Right renal cortex interstitium (tissue), 3 donors: ENCODE measurements at regions not wholly inside any gene's neighbourhood (a gene's known extent, or its start where the extent isn't known, plus 50 kb on each side); places are given as distances from the start of the nearest gene placed in this dataset.

ENCODE experiments used
- DNase-seq, 3 donors: peaks; one replicate each; pipeline ENCODE4 v3.0.0-alpha.2; 2013; ENCODE audit warnings: low read depth in 3 of 3, low spot score in 2 of 3

GRCh38 chr16:13291591-13292333 lies 390.4 kb downstream of the SHISA9 start:
- DNase-seq, result peak; percentile 9 to 10 (median 10)

GRCh38 chr16:13296206-13296605 lies 394.8 kb downstream of the SHISA9 start:
- no peak for DNase-seq

DNA sequence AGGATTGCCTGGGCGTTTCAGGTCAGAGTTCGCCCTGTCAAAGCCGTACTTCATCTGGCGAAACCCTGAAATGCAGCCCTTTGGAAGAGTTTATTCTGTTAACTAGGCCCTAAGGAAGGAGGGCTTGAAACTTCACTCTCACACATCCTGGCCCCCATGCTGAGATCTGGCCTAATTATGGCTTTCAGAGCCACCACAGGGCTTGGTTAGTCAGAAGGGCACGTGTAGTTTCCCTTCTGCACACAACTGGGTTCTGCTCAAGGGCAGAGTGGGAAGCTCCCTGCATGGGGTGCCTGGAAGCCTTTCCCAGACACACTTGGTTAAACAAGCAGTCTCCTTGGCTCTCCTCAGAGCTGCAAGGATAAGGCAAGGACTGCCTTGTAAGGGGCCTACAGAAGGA lies 397.3 kb downstream of the SHISA9 start:
- DNase-seq, result no peak

DNA sequence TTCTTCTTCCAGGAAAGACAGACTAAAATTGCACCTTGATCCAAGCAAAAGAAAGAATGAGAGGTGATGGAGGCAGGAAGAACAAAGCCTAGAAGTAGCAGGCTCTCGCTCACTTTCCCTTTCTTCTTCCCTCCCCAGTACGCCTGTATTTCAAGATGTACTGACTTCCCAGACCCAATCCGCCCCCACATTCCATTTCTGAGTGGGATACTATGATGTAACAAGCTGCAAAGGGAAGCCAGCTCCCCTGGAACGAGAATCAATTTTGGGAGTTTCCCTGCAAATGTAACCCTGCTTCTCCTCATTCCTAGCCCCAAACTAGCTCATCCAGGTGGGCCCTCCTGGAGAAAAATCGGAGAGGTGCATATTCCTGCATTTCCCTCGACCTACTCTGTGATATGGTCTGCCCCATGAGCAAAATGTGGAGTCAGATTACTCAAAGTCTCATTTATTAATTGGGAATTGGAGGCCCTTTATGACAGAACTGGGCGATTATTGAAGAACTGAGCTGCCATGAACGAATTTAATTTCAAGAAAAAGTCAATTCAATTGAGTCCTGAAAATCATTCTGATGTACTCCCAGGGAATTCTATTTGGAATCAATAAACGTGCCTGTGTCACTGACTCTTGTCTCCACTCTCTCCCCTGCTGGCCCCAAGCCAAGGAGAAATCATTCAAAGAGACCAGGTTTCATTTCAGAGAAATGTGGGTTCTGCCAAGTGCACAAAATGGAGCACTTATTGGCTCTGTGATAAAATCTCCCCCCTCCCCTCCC lies 398.9 kb downstream of the SHISA9 start:
- no peak for DNase-seq

DNA sequence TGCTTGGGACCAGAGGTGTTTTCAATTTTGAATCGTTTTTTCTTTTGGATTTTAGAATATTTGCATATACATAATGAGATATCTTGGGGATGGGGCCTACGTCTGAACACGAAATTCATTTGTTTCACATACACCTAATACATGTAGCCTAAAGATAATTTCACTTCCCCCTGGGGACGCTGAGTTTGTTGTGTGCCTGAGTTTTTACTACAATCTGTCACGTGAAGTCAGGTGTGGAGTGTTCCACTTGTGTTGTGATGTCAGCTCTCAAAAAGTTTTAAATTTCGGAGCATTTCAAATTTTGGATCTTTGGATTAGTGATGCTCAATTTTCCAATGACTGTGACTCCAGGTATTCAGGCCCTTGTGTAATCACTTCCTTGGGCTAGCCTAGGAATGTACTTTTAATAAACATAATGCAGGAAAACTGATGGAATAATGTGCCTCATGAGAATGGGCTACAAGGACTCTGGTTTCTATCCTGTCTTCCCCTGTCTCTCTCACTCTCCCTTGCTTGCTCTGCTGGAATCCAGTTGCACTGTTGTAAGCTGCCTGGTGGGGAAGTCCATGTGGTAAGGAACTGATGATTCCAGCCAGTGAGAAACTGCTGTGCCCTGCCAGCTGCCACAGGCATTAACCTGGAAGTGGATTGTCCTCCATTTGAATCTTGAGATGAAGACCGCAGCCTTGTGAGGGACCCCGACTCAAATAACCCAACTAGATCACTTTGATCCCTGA lies 403.8 kb downstream of the SHISA9 start:
- no peak for DNase-seq

DNA sequence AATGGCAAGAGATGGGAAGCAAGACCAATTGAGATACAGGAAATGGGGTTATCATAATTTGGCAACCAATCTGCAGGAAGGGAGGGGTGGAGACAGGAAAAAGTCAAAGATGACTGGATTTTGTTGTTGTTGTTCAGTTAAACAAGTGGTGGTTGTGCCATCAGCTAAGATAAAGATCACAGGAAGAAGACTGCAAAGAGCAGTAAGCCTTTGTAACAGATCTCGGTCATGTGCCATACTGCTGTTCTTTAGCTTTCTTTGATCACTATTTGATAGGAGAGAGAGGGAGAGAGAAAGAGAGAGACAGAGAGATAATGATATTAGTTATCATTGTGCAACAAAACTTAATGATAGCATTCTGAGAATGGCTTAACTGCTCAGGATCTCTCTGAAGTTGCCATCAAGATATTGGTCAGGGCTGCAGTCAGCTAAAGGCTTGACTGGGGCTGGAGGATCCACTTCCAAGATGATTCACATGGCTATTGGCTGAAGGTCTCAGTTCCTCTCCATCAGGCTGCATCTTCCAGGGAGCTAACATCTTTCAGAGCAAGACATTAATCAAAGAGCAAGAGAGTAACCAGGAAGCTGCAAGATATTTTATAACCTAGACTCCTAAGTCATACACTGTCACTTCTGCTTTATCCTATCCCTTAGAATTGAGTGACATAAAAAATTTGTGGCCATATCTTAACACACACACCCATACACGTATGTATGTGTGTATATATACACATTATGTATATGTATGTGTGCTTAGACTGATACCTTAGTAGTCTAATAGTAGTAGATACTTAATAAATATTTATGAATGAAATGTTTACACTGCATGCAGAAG lies 405.0 kb downstream of the SHISA9 start:
- DNase-seq, result no peak

DNA sequence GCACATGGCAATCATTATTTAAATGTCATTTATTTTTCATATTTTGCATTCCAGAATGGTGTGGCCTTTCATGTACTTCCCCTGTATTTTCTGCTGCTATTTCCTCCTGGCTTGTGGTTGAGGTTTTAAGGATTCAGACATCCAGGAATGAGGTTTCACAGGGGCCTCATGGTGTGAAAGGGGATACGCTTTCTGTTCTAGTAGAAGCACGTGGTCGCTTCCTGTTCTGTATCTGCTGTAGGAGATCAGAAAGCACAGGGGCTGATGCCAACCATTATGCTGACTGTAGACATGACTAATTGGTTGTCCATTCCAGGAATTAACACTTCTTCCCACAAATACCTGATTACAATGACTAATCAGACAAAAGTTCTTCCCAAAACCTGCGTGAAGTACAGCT lies 405.9 kb downstream of the SHISA9 start:
- DNase-seq, result no peak

- DNase-seq, result no peak
Measured at GRCh38 chr16:13307851-13308250, 406.5 kb downstream of the SHISA9 start.

- no peak for DNase-seq
Measured at GRCh38 chr16:13312063-13312462, 410.7 kb downstream of the SHISA9 start.

DNA sequence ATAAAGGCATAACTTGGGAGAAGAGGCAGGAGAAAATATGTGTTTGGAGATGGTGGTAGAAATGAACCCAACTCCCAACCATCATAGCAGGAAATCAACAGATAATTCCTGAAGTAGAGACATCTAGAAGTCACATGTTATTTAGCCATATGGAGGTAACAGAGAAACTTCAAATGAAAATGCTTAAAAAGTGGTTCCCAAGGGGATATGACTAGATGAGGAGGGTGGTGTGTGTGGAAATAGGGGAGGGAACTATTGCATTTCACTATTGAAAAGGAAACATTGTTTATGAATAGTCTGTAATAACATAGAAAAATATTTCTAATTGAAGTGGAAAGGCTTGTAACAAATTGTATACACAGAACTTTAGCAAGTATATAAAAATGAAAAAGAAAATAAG lies 412.0 kb downstream of the SHISA9 start:
- no peak for DNase-seq

GRCh38 chr16:13314633-13315032 lies 413.2 kb downstream of the SHISA9 start:
- DNase-seq, result no peak

- no peak for DNase-seq
Measured at GRCh38 chr16:13315642-13316427, 414.4 kb downstream of the SHISA9 start.

DNA sequence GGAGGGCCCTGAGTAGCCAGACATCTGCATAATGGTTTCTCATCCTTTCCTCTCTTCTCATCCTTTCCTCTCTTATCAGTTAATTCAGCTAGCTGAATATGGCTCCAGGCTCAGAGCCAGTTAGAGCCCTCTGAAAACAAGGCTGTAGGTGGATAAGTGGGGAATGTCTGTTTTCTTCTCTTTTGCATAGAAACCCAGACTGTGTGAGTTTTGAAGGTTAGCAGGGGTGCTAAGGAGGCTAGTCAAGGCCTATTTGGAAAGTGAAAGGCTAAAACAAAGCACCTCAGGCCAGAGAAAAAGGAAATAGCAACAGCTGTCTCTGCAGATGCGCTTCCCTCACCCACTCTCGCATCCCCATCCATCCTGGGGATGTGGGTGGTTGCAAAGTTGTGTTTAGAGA lies 420.9 kb downstream of the SHISA9 start:
- DNase-seq, result no peak

GRCh38 chr16:13324851-13325250 lies 423.5 kb downstream of the SHISA9 start:
- no peak for DNase-seq

- no peak for DNase-seq
Measured at GRCh38 chr16:13325396-13325795, 424.0 kb downstream of the SHISA9 start.

DNA sequence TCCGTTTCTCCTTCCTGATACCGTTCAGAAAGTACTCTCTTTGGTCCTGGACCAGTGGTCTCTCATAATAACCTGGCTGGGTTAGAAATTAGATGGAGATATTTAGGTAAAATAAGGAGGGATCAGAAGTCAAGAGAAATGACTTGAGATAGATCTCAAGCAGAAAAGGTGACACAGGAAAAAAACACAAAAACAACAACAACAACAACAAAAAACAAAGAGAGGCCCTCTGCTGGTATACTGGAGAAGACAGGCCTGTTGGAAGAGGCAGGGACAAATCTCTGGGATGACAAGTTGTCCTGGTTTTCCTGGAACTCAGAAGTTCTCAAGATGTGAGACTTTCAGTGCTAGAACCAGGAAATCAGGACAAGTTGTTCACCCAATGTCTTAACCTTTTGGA lies 430.5 kb downstream of the SHISA9 start:
- DNase-seq, result no peak

DNA sequence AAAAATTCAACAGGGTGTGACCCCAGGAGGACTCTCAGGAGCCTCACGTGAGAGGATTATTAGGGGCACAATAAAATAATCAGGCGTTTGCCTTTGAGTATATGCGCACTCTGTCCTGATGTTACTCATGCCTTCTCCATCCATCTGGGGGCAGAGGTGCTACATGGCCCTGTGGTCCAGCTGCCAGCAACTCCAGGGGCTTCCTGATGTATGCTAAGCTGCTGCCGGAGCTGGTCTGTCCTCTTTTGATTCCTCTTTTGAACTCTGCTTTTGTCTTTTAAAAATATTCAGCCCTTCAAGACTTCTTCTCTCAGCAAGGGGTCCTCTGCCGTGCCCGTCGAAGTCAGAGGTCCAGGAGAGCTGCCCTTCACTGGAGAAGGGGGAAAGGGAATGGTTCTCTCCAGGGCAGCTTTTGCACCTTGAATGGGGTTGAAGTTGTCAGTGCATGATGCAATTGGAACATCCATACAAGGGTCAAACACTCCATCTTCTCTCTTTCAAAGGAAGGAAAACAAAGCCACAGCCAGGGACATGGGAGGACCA lies 431.4 kb downstream of the SHISA9 start:
- no peak for DNase-seq

- no peak for DNase-seq
Measured at GRCh38 chr16:13333336-13333735, 431.9 kb downstream of the SHISA9 start.

DNA sequence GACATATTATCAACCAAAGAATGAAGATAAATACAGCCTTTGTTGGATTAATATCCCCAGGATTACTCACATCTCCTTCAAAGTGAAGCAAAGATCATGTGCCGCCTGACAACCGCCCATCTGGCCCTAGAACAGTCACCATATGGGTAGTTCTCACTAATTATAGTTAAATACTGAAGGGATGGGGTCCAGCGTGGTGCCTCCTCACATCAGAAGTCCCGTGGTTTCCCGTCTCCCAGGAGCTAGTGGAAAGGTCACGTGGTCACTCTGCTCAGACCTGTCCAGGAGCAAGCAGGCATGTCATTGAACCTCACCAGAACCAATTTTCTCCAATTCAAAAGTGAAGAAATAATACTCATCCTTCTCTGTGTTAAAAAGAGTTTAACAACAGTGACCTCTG lies 434.5 kb downstream of the SHISA9 start:
- DNase-seq, result no peak

DNA sequence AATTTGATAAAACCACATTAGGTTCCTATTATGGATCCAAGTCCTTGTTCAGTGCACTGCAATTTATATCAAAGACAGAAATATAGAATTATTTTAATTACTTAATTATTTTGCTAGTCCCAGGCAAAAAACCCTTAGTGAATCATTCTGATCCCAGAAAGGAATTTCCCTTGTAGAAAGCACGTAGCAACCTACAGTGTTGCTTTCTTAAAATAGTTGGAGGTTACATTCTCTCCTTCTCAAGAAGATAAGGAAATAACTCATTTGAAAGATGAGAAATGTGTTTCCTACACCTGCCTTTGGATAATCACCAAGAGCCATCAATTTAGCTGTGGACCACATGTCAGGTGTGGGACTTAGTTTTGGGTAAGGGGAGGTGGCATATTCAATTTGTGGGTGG lies 434.9 kb downstream of the SHISA9 start:
- no peak for DNase-seq
